Activated naive CD4-positive, alpha-beta T cell treated with anti-CD3 and anti-CD28 coated beads, Interleukin-2, amount 10 ng/mL, durations not matched to agents 7 days and 5 days (primary cell): ENCODE measurements at regions not wholly inside any gene's neighbourhood (a gene's known extent, or its start where the extent isn't known, plus 50 kb on each side); places are given as distances from the start of the nearest gene placed in this dataset.

Source experiments
- CTCF ChIA-PET: fragments of 350-600 bp; sonication (Branson Sonifier 250); formaldehyde crosslinking; loops from one replicate; lab custom pipeline; 2021; ENCODE audit warnings: antibody characterized with exemption; lab: Charles Lee
- DNase-seq: peaks from one replicate; pipeline ENCODE4 v3.0.0-alpha.2; 2020
- H3K27ac Mint-ChIP-seq: one replicate; pipeline ENCODE4 v1.8.0; 2021; ENCODE audit warnings: mild to moderate bottlenecking, moderate library complexity, mixed read lengths
- H3K27me3 Mint-ChIP-seq: one replicate; pipeline ENCODE4 v1.8.0; 2021; ENCODE audit warnings: mild to moderate bottlenecking, mixed read lengths
- H3K36me3 Mint-ChIP-seq: one replicate; pipeline ENCODE4 v1.8.0; 2021; ENCODE audit warnings: mixed read lengths
- H3K4me1 Mint-ChIP-seq: one replicate; pipeline ENCODE4 v1.8.0; 2021; ENCODE audit warnings: mixed read lengths
- H3K4me3 Mint-ChIP-seq: one replicate; pipeline ENCODE4 v1.8.0; 2021; ENCODE audit warnings: mild to moderate bottlenecking, moderate library complexity, mixed read lengths
- H3K9me3 Mint-ChIP-seq: one replicate; pipeline ENCODE4 v1.8.0; 2021; ENCODE audit warnings: mixed read lengths

- no peak for DNase-seq
- H3K9me3 Mint-ChIP-seq: no peaks in the 10 kb centered on the region
- H3K27ac Mint-ChIP-seq: no peak overlapping the region
- H3K27me3 Mint-ChIP-seq: peaks cover 3% of the 10 kb centered on the region
- CTCF ChIA-PET: no interaction called here
- H3K4me3 Mint-ChIP-seq: no peak overlapping the region
- no peaks in the 10 kb centered on the region for H3K36me3 Mint-ChIP-seq
- no peaks in the 10 kb centered on the region for H3K4me1 Mint-ChIP-seq
These were observed 134.7 kb upstream of the TNR start for GRCh38 chr1:175877939-175878737.

GRCh38 chr1:175875556-175875955, 132.2 kb upstream of the TNR start:
- CTCF ChIA-PET: no interaction called here

DNA sequence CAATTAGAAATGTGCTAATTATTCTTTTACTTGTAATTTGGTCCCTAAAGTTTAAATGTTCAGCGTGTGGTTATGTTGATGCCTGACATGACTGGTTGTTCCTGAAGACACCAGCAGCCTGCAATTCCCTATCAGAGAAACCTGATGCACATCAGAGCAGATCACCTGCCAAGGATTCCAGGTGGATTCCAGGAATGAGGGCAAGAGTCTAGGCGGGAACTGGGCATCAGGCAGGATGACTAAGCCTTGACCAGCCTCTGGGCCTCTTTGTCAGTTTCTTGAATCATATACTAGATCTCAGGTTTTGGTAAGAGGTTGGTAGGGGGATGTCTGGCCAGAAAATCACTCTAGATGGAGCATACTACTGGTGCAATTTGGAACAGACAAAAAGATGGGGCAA, 130.7 kb upstream of the TNR start:
- peaks cover 9% of the 10 kb centered on the region for H3K27me3 Mint-ChIP-seq
- DNase-seq: no peak
- H3K9me3 Mint-ChIP-seq: no peaks in the 10 kb centered on the region
- H3K27ac Mint-ChIP-seq: no peak overlapping the region
- no peaks in the 10 kb centered on the region for H3K36me3 Mint-ChIP-seq
- H3K4me3 Mint-ChIP-seq: no peak overlapping the region
- CTCF ChIA-PET: no interaction called here
- H3K4me1 Mint-ChIP-seq: no peaks in the 10 kb centered on the region

More at GRCh38 chr1:175875556-175875955, 132.2 kb upstream of the TNR start:
- peaks cover 5% of the 10 kb centered on the region for H3K27me3 Mint-ChIP-seq
- no peaks in the 10 kb centered on the region for H3K4me1 Mint-ChIP-seq
- H3K9me3 Mint-ChIP-seq: no peaks in the 10 kb centered on the region
- H3K4me3 Mint-ChIP-seq: no peak overlapping the region
- no peak for DNase-seq
- no peaks in the 10 kb centered on the region for H3K36me3 Mint-ChIP-seq
- H3K27ac Mint-ChIP-seq: no peak overlapping the region

DNA sequence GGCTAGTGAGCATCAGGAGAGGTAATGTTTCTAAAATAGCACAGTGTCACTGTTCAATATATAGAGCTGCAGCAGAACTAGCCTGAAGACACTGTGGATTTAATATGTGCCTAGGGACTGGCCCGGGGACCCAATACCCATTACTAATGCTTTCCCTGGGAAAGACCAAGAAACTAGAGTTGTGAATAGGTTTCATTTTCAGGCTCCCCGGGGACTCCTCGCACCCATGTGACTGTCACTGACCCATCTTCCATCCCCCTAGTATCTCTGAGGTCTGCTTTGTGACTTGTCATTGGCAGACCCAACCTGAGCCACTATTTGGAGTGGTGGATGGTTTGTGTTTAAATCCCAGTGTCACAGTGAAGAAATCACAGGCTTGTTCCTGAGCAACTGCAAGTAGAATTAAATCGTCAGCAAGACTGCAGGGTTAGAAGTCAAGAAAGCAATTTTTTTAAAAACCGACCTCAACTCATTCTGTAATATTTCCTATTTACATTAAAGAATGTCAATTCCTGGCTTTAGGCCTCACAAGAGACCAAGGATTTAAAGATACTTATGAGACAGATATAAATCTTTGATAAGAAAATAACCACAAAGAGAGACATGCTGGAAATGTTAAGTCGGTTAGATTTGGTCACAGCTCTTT, 130.0 kb upstream of the TNR start:
- CTCF ChIA-PET: no interaction called here

GRCh38 chr1:175872588-175872987, 129.2 kb upstream of the TNR start:
- H3K9me3 Mint-ChIP-seq: no peaks in the 10 kb centered on the region
- H3K36me3 Mint-ChIP-seq: no peaks in the 10 kb centered on the region
- H3K27me3 Mint-ChIP-seq: peaks cover 9% of the 10 kb centered on the region
- no peak overlapping the region for H3K27ac Mint-ChIP-seq
- no peak for DNase-seq
- H3K4me1 Mint-ChIP-seq: no peaks in the 10 kb centered on the region
- CTCF ChIA-PET: no interaction called here
- H3K4me3 Mint-ChIP-seq: no peak overlapping the region

More for the DNA sequence above, 130.0 kb upstream of the TNR start:
- DNase-seq: no peak
- Mint-ChIP-seq H3K27me3 (peaks cover 9% of the 10 kb centered on the region), H3K4me3 (no peak overlapping the region), H3K36me3 (no peaks in the 10 kb centered on the region), H3K9me3 (no peaks in the 10 kb centered on the region), H3K4me1 (no peaks in the 10 kb centered on the region), H3K27ac (no peak overlapping the region)

GRCh38 chr1:175871647-175872046, 128.3 kb upstream of the TNR start:
- CTCF ChIA-PET: no interaction called here
- no peak for DNase-seq
- Mint-ChIP-seq H3K36me3 (no peaks in the 10 kb centered on the region), H3K4me1 (no peaks in the 10 kb centered on the region), H3K27ac (no peak overlapping the region), H3K9me3 (no peaks in the 10 kb centered on the region), H3K4me3 (no peak overlapping the region), H3K27me3 (peaks cover 9% of the 10 kb centered on the region)

DNA sequence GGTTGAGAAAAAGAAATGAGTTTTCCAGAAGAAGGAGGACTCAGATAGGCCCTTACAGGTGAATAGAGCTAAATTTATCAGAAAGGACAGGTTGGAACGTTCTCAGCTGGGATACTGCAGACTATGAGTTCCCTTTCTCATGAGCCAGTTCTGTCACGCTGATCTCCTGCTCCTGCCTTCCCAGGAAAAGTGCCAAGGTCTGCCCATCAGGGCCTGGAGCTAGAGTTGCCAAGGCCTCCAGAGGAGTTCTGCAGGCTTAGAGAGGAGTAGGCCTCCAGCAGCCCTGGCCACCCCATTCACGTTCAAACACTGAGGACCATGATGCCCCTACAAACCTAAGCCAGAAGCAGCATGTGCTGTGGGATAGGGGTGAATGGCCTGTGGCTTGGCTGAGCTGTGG, 126.8 kb upstream of the TNR start:
- Mint-ChIP-seq H3K36me3 (no peaks in the 10 kb centered on the region), H3K27me3 (peaks cover 9% of the 10 kb centered on the region), H3K4me3 (no peak overlapping the region), H3K9me3 (no peaks in the 10 kb centered on the region), H3K27ac (no peak overlapping the region), H3K4me1 (no peaks in the 10 kb centered on the region)
- DNase-seq: no peak
- CTCF ChIA-PET: no interaction called here

DNA sequence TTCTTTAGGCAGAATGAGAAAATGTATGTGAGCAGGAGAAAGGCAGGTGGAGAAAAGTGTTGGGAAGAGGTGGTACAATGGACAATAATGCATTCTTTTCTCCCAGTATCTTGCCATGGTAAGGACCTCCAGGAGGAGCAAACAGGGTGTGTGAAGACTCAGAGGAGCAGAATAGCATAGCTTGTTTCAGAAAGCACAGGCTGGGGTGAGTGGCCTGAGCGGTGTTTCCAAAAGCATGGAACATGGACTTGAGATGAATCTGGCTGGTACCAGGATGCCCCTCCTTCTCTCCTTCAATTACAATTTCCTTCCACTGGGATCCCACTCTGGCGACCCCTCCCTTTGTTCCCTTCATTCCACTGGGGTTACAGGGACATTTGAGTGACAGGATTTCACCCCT, 123.4 kb upstream of the TNR start:
- Mint-ChIP-seq H3K27ac (no peak overlapping the region), H3K27me3 (peaks cover 6% of the 10 kb centered on the region), H3K36me3 (no peaks in the 10 kb centered on the region), H3K4me3 (no peak overlapping the region), H3K4me1 (no peaks in the 10 kb centered on the region), H3K9me3 (no peaks in the 10 kb centered on the region)
- CTCF ChIA-PET: no interaction called here
- DNase-seq: no peak

- CTCF ChIA-PET: no interaction called here
- Mint-ChIP-seq H3K27me3 (peaks cover 4% of the 10 kb centered on the region), H3K4me1 (no peaks in the 10 kb centered on the region), H3K4me3 (no peak overlapping the region), H3K9me3 (no peaks in the 10 kb centered on the region), H3K36me3 (no peaks in the 10 kb centered on the region), H3K27ac (no peak overlapping the region)
- DNase-seq: no peak
These were observed 121.8 kb upstream of the TNR start for GRCh38 chr1:175865041-175865766.

- CTCF ChIA-PET: no interaction called here
- no peak overlapping the region for H3K27ac Mint-ChIP-seq
- no peaks in the 10 kb centered on the region for H3K4me1 Mint-ChIP-seq
- H3K27me3 Mint-ChIP-seq: peaks cover under 1% of the 10 kb centered on the region
- no peak for DNase-seq
- no peak overlapping the region for H3K4me3 Mint-ChIP-seq
- no peaks in the 10 kb centered on the region for H3K9me3 Mint-ChIP-seq
- H3K36me3 Mint-ChIP-seq: no peaks in the 10 kb centered on the region
These were observed 121.2 kb upstream of the TNR start for GRCh38 chr1:175864625-175865024.

- Mint-ChIP-seq H3K4me1 (no peaks in the 10 kb centered on the region), H3K27me3 (no peaks in the 10 kb centered on the region), H3K27ac (no peak overlapping the region), H3K9me3 (no peaks in the 10 kb centered on the region), H3K4me3 (no peak overlapping the region), H3K36me3 (no peaks in the 10 kb centered on the region)
- CTCF ChIA-PET: no interaction called here
- DNase-seq: no peak
These were observed 120.8 kb upstream of the TNR start for GRCh38 chr1:175864183-175864582.

DNA sequence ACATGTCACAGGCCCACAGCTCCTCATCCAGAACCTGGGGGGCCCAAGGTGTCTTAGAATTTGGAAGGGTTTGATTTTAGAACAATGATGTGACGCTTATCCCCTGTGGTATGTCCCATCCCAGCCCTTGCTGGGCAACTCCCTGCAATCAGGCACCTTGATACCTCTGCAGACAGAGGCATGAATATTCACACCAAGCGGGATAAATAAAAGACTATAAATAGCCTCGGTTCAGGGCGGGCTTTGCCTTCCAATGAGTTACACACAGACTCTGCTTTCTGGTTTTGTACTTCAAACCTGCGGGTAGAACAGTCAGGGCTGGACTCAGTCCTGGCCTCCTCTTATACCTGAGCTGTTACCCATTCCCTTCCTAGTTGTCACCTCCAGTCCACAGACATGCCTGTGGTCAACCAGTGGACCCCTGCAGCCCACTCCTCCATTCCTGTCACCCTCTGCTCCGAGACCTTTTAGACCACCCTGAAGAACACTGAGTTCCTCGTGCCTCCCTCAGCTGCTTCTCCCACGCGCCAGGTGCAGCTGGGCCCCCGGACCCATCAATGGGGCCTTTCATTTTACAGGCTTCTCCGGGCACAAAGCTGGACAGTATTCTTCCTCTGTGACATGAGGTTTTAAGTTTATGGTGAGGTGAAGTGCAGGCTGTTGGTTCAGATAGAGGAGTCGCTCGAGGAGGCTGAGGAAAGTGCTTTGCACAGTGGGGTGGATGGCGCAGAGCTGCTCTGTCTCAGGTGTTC, 120.1 kb upstream of the TNR start:
- CTCF ChIA-PET: no interaction called here
- no peaks in the 10 kb centered on the region for H3K36me3 Mint-ChIP-seq
- H3K9me3 Mint-ChIP-seq: no peaks in the 10 kb centered on the region
- no peak overlapping the region for H3K4me3 Mint-ChIP-seq
- no peaks in the 10 kb centered on the region for H3K27me3 Mint-ChIP-seq
- no peak overlapping the region for H3K27ac Mint-ChIP-seq
- DNase-seq: no peak
- H3K4me1 Mint-ChIP-seq: no peaks in the 10 kb centered on the region

GRCh38 chr1:175862408-175862807, 119.0 kb upstream of the TNR start:
- DNase-seq: no peak
- Mint-ChIP-seq H3K27ac (no peak overlapping the region), H3K27me3 (peaks cover 5% of the 10 kb centered on the region), H3K4me1 (no peaks in the 10 kb centered on the region), H3K36me3 (no peaks in the 10 kb centered on the region), H3K4me3 (no peak overlapping the region), H3K9me3 (no peaks in the 10 kb centered on the region)
- CTCF ChIA-PET: no interaction called here

GRCh38 chr1:175861626-175862367, 118.4 kb upstream of the TNR start:
- Mint-ChIP-seq H3K4me3 (no peak overlapping the region), H3K4me1 (no peaks in the 10 kb centered on the region), H3K9me3 (no peaks in the 10 kb centered on the region), H3K36me3 (no peaks in the 10 kb centered on the region), H3K27me3 (peaks cover 8% of the 10 kb centered on the region), H3K27ac (no peak overlapping the region)
- no peak for DNase-seq
- CTCF ChIA-PET: no interaction called here
